ENCODE measurements at regions not wholly inside any gene's neighbourhood (a gene's known extent, or its start where the extent isn't known, plus 50 kb on each side); places are given as distances from the start of the nearest gene placed in this dataset.
A peak's percentile ranks its signal among the peaks of the same experiment; 100 is the strongest.

DNA sequence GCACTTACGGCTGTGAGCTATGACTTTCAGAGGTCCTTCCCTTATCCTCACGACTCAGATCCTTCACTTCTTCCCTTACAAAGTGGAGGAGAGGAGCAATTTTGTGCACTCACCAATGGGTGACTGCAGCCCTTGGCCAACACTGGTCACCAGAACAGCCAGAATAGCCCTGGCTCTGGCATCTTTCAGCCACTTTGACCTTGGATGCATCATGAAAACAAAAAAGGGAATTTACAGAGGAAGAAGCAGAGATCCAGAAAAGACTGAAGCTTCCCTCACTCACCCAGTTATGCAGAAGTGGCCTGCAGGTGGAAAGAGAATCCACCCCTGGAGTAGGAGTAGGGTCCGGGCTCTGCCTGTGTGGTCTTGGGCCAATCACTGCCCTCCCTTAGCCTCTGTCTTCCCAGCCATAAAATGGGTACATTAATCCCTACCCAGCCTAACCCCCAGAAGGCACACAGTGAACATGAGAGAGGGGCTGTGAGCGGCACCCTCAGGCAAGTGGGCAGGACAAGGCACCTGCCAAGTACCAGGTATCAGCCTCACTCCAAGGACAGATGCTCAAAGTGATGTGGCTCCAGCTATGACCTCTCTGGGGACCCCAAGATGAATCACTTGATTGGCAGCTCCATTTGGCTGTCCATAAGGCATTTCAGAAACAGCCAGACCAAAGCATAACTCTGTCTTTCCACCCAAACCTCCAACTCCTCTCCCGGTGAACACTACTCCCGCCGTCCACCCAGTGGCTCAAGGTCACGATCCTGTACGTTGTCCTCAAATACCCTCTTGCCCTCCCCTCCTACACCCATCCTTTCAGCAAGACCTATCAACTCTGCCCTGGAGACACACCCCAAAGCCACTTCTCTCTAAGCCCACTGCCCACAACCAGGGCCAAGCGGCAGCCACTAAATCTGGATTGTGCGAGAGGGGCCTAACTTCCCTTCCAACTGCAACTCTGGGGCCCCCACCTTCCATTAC, 129.8 kb upstream of the ZMIZ1 start:
- no peak for DNase-seq (ENCODE audit: low spot score)

DNA sequence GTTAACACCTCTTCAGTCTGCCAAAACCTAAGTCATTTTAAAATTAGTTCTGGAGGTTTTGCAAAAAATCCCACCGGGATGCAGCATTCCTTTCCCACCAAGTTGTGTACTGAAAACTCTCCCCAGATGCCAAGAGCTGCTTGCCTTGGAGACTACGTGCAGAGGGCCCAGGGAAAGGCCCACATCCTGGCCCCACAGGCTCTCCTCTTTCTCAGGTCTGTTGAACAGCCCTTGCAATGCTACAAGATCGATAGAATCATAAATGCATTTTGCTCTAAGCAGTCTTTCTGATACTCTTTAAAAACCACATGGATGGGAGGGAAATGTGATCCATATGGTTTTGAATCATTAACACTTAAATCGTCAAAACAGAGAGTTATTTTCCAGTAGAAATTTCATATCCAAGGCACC, 126.7 kb upstream of the ZMIZ1 start:
- no peak for DNase-seq (ENCODE audit: low spot score)

DNA sequence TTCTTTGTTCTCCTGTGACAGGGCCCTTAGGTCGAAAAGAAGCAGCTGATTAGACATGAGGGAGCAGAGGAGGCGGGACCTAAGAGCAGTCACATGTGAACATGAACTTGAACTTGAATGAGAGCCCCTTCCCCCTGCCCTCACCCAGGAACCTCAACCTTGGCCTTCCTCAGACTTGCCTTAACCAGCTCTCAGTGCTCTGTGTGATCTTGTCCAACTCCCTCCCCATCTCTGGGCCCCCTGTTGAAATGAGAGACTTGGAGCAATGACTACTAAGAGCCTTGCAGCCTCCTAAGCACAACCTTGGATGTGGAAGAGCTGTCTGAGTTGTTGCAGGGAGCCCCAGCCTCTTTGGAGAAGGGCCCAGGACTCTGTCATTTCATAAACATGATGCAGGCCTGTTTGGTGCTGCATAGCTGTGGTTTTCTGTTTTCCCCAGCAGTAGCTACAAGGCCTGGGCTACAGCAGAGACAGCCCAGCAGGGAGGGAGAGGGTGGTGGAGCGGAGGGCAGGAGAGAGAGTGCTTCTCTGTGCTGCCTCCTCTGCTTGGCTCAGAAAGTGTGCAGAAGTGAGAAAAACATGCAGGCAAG, 123.9 kb upstream of the ZMIZ1 start:
- peak; percentile 33 for DNase-seq (ENCODE audit: low spot score)

DNA sequence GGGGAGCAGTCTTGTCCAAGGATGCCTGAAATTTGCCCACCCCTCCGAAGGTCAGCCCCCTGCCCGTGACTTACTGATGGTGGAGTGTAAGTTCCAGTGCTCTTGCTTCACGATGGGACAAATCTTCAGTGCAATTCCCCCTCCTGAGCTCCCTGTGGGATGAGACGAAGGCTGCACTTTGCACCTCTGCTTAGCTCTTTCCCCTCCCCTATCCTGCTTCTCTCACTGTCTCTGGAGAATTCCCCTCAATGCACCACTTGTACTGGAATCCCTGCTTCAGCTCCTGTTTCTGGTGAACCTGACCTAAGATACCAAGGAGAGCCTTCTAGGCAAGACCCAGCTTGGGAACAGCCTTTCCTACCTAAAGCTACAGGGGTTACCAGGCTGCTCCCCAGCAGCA, 122.9 kb upstream of the ZMIZ1 start:
- no peak for DNase-seq (ENCODE audit: low spot score)

DNA sequence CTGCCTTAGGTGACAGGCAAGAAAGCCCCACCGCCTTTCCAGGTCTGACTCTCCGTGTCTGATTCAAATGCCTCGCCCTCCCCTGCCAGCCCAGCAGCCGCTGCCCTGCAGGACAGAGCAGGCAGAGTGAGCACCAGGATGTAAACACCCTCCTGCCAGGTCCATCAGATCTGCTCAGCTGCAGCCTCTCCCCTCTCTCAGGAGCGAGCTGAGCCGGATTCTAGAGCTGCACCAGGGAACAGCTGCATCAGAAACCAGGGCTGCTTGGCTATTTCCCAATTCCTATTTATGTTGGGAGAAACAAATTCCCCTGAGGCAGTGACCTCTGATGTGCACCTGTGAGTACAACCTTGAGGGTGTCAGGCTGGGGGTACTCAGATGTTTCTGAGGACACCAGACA, 121.5 kb upstream of the ZMIZ1 start:
- no peak for DNase-seq (ENCODE audit: low spot score)

DNA sequence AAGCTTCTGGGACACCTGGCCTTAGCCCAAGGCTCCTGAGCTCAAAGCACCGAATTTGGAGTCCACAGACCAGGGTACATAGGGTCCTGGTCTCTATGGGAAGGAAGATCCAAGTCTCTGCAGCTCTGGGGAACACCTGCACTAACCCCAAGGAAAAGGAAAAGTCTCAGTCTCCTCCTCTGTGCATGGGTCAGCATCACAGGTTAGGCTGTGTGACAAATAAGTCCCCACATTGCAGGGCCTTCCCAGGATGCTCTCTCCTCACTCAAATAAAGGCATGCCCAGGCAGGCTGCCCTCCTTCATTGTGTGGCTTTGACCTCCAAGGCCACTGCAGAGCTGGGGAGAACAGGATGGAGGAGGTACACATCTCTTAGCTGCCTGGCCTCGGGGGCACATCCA, 121.0 kb upstream of the ZMIZ1 start:
- DNase-seq (ENCODE audit: low spot score) = no peak

DNA sequence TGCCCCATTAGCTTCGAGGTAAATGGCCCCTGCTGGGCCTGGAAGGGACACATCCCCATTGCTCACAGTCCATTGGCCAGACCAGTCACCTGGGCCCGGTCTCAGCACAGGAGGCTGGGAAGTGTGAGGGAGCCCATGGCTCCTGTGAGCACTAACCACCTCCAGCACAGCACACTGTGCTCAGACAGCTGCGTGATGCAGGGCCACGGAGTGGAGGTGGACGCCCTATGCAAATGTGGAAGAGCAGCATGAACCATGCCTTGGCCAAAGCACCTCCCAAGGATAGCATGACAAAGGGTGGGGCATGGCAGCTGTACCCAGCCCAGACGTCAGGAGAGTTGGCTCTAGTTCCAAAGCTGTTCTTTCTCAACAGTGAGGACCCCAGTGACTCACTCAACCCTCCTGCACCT, 120.1 kb upstream of the ZMIZ1 start:
- DNase-seq (ENCODE audit: low spot score) = no peak

DNA sequence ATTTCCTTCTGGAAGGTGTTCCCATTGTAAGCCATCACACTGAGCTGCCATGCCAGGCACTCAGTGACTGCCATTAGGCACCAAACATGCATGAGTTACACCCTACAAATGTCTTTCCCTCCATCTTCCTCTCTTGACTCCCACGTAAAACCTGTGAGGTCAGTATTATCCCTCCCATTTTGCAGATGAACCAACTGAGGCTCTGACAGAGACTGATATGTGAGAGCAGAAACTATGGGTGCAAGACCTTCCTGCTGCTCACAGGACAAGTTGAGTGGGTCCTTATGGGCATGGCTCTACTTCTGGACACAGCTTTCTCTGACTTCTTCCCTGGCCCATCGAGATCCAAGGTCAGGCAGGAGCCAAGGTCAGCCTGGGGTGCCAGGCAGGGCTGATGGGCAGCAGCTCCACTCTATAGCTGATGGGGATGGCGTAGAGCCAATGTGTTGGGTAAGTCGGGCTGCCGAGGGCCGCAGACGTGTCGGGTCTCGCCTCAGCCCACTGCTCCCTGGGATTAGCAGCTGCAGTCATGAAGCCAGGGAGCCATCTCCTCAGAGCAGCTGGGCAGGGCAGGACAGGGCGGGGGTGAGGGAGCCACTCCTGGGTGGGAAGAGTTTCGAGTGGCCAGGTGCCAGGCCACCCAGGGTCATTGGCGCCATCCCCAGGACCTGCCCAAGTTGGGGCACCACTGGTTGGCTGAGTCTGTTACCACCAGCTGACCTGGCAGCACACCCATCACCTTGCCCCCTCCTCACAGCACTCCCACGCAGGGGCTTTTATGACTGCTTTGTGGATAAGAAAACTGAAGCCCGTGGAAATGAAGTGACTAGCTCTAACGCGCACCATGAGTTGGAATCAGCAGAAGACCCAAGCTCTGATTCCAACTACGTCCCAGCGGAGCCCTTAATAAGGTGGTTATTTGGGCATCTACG, 117.8 kb upstream of the ZMIZ1 start:
- no peak for DNase-seq (ENCODE audit: low spot score)

DNA sequence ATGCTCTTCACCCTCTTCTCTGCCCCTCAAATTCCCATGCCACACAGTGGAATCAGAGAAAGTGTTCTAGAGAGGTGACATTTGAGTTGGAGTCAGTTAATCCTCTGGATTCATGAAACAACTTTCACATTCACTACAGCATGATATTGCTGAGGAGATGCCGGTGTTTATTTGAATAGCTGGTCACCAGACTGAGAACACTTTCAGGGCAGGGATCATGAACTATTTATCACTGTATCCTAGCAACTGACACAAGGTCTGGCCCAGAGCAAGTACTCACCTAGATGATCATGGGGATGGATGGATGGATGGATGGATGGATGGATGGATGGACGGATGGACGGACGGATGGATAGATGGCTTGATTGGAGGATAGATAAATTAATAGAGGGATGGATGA, 116.7 kb upstream of the ZMIZ1 start:
- no peak for DNase-seq (ENCODE audit: low spot score)

DNA sequence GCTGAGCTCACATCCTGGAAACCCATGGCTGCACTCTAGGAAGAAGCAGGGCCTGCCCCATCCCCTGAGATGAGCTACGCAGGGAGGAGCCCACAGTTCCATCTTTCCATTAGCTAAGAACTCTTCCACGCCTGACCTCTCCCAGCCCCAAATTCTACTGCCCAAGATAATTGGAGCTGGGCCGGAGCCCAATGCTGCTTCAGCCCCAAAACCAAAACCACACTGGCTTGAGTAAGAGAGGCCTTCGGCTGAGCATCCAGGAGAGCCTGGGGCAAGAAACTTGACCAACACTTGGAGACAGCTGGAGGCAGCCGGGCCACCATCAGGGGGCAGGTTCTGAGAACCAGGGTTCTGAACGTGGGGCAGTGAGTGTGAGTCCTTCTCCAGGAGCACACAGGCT, 116.1 kb upstream of the ZMIZ1 start:
- DNase-seq (ENCODE audit: low spot score) = no peak

DNA sequence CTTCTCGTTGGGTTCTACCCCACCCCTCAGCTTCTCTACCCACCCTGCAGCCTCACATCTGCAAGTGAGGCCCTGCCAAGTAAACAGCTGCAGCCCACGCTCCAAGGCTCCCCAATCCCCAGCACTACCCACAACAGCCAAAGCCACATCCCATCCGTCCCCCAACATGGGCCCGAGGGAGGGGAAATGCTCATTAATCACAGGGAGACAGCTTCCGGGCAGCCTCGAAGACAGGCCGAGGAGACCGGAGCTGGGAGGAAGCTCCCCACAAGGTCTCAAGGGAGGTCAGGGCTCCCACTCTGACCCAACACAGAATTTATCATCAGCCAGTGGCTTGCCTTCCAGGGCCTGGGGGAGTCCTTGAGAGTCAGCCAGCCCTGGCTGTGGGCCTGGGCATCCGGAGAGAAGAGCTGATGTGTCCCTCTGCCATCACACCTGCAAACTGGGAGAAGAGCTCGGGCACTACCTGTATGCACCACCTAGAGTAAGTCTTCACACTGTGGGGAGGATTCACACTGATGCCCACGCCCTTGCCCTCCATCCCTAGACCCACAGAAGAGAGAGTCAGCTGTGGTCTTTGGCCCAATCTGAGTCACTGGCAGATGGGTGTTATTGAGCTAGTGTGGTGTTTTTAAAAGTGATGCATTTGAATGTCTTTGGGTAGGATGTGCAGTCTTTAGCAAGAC, 115.5 kb upstream of the ZMIZ1 start:
- no peak for DNase-seq (ENCODE audit: low spot score)

DNA sequence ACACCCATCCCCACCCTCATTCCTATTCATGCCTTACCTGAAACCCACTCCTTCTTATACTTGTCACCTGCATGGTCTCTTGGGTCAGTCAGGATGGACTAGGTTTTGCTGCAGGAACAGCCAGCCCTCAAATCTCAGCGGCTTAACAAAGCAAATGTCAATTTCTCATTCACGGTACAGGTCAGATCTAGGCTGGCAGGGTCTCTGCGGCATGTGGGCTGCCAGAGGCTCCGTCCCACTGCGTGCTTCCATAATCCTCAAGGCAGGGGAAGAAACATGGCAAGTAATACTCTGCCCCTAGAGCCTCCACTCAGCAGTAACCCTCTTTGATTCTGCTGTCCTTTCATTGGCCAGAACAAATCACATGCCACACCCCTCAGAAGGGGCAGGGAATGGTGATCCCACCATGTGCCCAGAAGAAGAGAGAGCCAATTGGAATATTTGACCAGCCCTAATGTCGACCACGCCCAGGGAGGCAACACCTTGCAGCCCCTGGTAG, 114.9 kb upstream of the ZMIZ1 start:
- no peak for DNase-seq (ENCODE audit: low spot score)

DNA sequence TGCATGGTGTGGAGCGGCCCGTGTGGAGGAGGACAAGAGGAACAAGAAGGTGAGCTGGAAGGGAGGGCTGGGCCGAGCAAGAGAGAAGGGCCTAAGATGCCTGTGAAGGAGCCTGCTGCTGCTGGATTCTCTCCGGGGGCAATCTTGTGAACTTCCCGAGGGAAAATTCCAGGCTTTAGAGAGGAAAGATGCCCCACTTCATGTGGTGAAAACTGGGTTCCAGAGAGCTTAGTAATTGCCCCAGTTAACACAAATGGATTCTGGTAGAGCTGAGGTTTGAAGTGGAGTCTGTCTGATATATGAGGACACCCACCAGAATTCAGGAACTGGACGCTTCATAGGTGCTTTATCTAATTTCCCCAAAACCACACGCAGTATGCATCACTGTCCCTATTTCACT, 114.1 kb upstream of the ZMIZ1 start:
- no peak for DNase-seq (ENCODE audit: low spot score)

DNA sequence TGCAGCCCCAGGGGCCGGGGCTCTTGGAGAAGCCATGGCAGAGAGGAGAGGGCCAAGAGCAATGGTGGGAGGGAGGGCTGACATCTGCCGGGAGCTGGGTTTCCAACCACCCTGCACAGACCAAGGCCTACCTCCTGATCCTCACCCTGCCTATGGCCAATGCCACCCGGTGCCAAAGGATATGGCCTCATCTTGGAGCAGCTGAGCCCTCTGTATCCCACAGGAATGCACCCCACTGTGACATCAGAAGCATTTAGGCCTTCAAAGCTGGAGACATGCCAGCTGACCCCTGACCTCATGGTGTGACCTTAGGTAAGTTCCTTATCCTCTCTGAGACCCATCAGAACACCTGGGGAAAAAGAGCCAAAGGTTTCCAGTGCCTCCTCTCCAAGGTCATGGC, 113.6 kb upstream of the ZMIZ1 start:
- no peak for DNase-seq (ENCODE audit: low spot score)

DNA sequence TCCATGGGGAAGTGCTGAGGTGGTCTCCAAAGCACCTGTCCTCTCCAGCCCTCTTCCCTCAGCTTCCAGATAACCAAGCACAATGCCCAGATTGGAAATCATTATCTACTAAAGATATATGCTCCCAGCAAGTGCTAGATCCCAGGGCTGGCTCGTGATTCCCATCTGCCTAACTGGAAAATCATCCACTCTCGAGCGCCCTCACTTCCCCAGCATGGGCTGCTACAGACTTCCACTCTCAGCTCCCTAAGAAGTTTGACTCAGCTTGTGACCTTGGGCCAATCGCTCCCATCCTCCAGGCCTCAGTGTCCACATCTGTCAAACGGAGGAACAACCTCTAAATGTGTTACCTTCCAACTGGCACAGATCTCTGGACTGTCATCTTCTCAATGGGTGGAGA, 112.4 kb upstream of the ZMIZ1 start:
- DNase-seq (ENCODE audit: low spot score) = no peak

DNA sequence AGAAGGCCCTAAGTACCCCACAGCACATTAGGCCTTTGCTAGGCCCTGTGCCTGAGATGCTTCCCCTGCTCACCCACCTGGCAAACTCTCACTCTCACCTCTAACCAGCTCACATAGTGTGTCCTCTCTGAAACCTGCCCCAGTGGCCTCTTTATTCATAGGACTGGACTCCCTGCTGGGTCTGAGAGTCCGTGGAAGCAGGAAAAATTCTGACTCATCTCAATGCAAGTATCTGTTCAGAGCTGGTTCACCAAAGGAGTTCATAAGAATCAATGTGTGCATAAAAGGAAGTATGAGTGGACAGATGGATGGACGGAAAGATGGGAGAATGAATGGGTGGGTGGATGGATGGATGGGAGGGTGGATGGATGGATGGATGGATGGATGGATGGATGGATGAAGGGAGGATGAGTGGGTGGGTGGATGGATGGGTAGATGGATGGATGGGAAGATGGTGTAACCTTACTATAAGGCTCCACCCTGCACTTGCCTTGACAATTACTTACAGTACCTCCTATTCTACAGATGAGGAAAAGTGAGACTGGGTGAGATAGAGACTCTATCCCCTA, 111.2 kb upstream of the ZMIZ1 start:
- no peak for DNase-seq (ENCODE audit: low spot score)

DNA sequence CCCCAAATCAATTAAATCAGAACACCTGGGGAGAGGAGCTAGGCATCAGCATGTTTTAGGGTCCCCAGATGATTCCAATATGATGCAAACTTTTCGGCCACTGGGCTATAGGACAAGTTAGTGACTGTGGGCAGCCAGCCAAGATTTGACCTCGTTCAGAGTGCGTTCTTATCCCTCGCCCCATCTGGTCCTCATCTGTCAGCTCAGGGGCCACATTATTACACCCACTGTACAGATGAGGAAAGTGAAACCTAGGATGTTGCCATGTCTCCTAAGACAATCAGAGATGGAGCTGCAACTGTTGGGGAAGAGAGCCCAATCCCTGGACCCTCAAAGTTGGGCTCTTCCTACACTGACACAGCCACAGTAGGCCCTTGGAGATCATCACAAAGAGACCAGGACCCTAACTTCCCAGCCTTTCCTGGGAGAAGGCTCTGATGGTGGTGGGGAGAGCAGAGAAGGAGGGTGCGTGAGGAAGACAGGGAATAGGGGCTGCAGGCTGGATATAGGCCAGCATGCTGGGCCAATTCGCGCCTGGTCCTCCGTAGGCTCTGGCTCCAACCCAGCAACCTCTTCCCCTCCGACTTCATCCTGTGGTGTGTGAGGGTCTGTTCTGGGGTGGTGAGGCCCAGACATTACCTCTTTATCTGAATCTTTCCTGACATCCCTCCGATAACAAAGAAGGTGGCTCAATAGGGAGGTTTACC, 109.4 kb upstream of the ZMIZ1 start:
- no peak for DNase-seq (ENCODE audit: low spot score)

DNA sequence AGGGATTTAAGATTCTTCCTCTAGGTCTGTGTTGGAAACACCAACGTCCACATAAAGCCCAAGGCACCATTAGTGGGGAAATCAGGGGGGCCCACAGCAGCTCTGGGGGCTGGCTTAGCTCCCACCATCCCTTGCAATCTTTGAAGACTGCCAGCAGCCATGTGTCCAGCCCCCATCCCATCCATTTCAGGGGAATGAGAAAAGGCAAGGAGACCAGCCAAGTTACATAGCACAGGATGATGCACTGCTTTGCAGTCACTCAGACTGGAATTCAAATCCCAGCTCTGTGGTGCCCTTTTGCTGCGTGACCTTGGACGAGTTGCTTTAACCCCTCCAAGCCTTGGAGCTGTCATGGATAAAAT, 108.9 kb upstream of the ZMIZ1 start:
- no peak for DNase-seq (ENCODE audit: low spot score)

DNA sequence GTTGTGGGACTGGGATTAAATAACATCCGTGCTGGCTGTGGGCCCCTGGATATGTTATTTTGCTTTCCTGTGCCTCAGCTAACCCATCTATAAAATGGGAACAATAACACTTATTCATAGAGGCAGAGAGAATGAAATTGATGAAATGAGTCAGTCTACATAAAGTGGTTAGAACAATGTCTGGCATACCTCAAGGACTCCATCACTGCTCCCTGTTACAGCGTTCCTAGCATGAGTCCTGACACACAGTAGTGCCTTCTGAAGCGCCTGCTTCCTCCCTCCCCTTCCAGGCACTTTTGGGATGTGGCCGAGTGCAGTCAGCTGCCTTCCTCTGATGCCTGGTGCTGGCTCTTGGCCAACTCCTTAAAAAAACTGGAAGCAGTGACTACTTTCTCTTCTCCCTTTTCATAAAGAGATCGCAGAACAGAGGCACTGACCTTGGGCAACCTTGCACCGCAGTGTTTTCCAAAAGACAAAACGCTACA, 108.4 kb upstream of the ZMIZ1 start:
- DNase-seq (ENCODE audit: low spot score) = peak; percentile 69

DNA sequence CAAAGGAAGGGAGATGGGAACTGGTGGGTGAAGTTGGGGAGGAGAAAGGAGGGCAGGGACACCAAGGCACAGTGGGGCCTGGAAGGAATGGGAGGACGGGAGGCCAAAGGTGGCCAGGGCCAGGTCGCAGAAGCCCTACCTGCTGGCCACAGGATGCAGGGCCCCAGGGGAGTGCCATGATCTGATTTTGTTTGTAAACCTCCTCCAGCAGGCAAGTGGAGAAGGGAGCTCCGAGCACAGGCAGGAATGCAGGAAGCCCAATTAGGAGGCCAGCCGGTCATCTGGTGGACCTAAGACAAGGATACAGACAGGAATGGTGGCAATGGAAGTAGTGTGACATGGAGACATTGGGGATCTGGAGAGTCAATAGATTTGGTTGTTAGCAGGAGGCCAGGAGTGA, 107.0 kb upstream of the ZMIZ1 start:
- DNase-seq (ENCODE audit: low spot score) = no peak
